ENCODE measurements at regions not wholly inside any gene's neighbourhood (a gene's known extent, or its start where the extent isn't known, plus 50 kb on each side); places are given as distances from the start of the nearest gene placed in this dataset.

GRCh38 chr13:73825143-73825542, 309.1 kb downstream of the KLF12 start:
- H3K9me3 ChIP-seq (ENCODE audit: low read length) = no peaks in the 10 kb centered on the region
- H3K36me3 ChIP-seq (ENCODE audit: insufficient read depth, low read length) = no peaks in the 10 kb centered on the region
- H3K9me2 ChIP-seq (ENCODE audit: insufficient read depth, low read length) = no peaks in the 10 kb centered on the region
- no peaks in the 10 kb centered on the region for H4K20me1 ChIP-seq (ENCODE audit: insufficient read depth, low read length)
- H3K4me1 ChIP-seq (ENCODE audit: insufficient read depth, low read length, poor library complexity, severe bottlenecking) = no peaks in the 10 kb centered on the region
- H2AFZ ChIP-seq (ENCODE audit: low read length) = no peak overlapping the region
- CTCF ChIA-PET (ENCODE audit: unreplicated experiment) = no interaction called here
- DNase-seq (ENCODE audit: low spot score) = no peak
- H3K27ac ChIP-seq (ENCODE audit: low read depth, low read length, poor library complexity, severe bottlenecking) = no peak overlapping the region
- POLR2A ChIA-PET = interaction anchor here (0.6 to 1.0 kb wide), 2 partner anchors 10 to 12 kb away, joined by 3 to 4 read pairs; no protein-coding TSS in a partner anchor
- no peak overlapping the region for H3K4me3 ChIP-seq (ENCODE audit: low read depth, low read length, poor library complexity, severe bottlenecking)
- intact Hi-C loops (cut with micrococcal nuclease; ENCODE audit: unreplicated experiment) = no loop called here
- no peak overlapping the region for H3K4me2 ChIP-seq (ENCODE audit: low read length)
- no peak for TF ChIP-seq EZH2phosphoT487 (IDR thresholded peaks at IDR 0.05; ENCODE audit: borderline replicate concordance, low read depth, low read length)
- no peak for TF ChIP-seq CTCF (conservative IDR thresholded peaks at IDR 0.05; ENCODE audit: low read length)
- H3K79me2 ChIP-seq (ENCODE audit: insufficient read depth, low read depth, low read length) = no peaks in the 10 kb centered on the region
- BruUV-seq (replicated peaks) = no TSS peak

GRCh38 chr13:73822668-73823592, 311.3 kb downstream of the KLF12 start:
- H3K9me3 ChIP-seq (ENCODE audit: low read length) = no peaks in the 10 kb centered on the region
- DNase-seq (ENCODE audit: low spot score) = no peak
- no peaks in the 10 kb centered on the region for H3K4me1 ChIP-seq (ENCODE audit: insufficient read depth, low read length, poor library complexity, severe bottlenecking)
- H3K79me2 ChIP-seq (ENCODE audit: insufficient read depth, low read depth, low read length) = no peaks in the 10 kb centered on the region
- ChIA-PET CTCF (ENCODE audit: unreplicated experiment) (no interaction called here), POLR2A (interaction anchor here (0.9 to 1.0 kb wide), 3 partner anchors 10 to 54 kb away, joined by 3 read pairs; no protein-coding TSS in a partner anchor)
- intact Hi-C loops (cut with micrococcal nuclease; ENCODE audit: unreplicated experiment) = no loop called here
- no peaks in the 10 kb centered on the region for H3K36me3 ChIP-seq (ENCODE audit: insufficient read depth, low read length)
- no TSS peak for BruUV-seq (replicated peaks)
- no peaks in the 10 kb centered on the region for H4K20me1 ChIP-seq (ENCODE audit: insufficient read depth, low read length)
- no peak for TF ChIP-seq CTCF (conservative IDR thresholded peaks at IDR 0.05; ENCODE audit: low read length)
- TF ChIP-seq EZH2phosphoT487 (IDR thresholded peaks at IDR 0.05; ENCODE audit: borderline replicate concordance, low read depth, low read length) = no peak
- H2AFZ ChIP-seq (ENCODE audit: low read length) = no peak overlapping the region
- no peak overlapping the region for H3K27ac ChIP-seq (ENCODE audit: low read depth, low read length, poor library complexity, severe bottlenecking)
- no peaks in the 10 kb centered on the region for H3K9me2 ChIP-seq (ENCODE audit: insufficient read depth, low read length)
- H3K4me2 ChIP-seq (ENCODE audit: low read length) = no peak overlapping the region
- H3K4me3 ChIP-seq (ENCODE audit: low read depth, low read length, poor library complexity, severe bottlenecking) = no peak overlapping the region

- Histone ChIP-seq H3K79me2 (ENCODE audit: insufficient read depth, low read depth, low read length) (no peaks in the 10 kb centered on the region), H3K4me2 (ENCODE audit: low read length) (no peak overlapping the region), H2AFZ (ENCODE audit: low read length) (no peak overlapping the region), H3K27ac (ENCODE audit: low read depth, low read length, poor library complexity, severe bottlenecking) (no peak overlapping the region), H3K36me3 (ENCODE audit: insufficient read depth, low read length) (no peaks in the 10 kb centered on the region), H3K4me3 (ENCODE audit: low read depth, low read length, poor library complexity, severe bottlenecking) (no peak overlapping the region), H3K9me2 (ENCODE audit: insufficient read depth, low read length) (no peaks in the 10 kb centered on the region), H3K9me3 (ENCODE audit: low read length) (no peaks in the 10 kb centered on the region), H3K4me1 (ENCODE audit: insufficient read depth, low read length, poor library complexity, severe bottlenecking) (no peaks in the 10 kb centered on the region), H4K20me1 (ENCODE audit: insufficient read depth, low read length) (no peaks in the 10 kb centered on the region)
- POLR2A ChIA-PET = interaction anchor here (0.6 to 1.1 kb wide), 2 partner anchors 12 to 514 kb away, joined by 3 to 4 read pairs; no protein-coding TSS in a partner anchor
- BruUV-seq (replicated peaks) = no TSS peak
- no peak for DNase-seq (ENCODE audit: low spot score)
- intact Hi-C loops (cut with micrococcal nuclease; ENCODE audit: unreplicated experiment) = no loop called here
- TF ChIP-seq CTCF (conservative IDR thresholded peaks at IDR 0.05; ENCODE audit: low read length) = no peak
- TF ChIP-seq EZH2phosphoT487 (IDR thresholded peaks at IDR 0.05; ENCODE audit: borderline replicate concordance, low read depth, low read length) = no peak
- CTCF ChIA-PET (ENCODE audit: unreplicated experiment) = no interaction called here
Measured at GRCh38 chr13:73820688-73821087, 313.5 kb downstream of the KLF12 start.
